Limb (tissue), 2 donors: ENCODE measurements at regions not wholly inside any gene's neighbourhood (a gene's known extent, or its start where the extent isn't known, plus 50 kb on each side); places are given as distances from the start of the nearest gene placed in this dataset.
"Not testable (repeated sequence)": the region's sequence is repeated elsewhere in the genome, so short reads cannot be mapped to it uniquely, and the experiment has no call there.

Source experiments
- DNase-seq, 2 donors: peaks; one replicate each; pipeline ENCODE4 v3.0.0-alpha.2; 2016; ENCODE audit errors: extremely low spot score in 2 of 2

- peak in 1 of 2 donors; percentile 35 for DNase-seq
These were observed 66.3 kb upstream of the CD93 start for GRCh38 chr20:23152308-23152892.

DNA sequence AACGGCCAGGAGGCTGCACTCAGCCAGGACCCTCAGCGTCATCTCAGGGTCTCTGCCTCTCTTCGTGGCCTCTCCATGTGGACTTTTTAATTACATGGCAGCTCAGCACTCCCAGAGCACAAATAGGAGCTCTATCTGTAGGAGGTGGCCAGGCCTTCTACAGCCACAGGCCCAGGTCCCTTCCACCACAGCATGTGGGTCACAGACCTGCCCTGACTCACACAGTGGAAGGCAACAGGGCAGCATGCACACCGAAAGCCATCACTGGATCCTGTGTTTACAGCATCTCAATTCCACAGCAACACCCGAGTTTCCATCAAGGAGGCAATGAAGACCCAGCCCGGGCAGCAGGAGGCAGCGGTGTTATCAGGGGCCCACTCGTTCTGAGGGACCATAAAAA, 65.8 kb upstream of the CD93 start:
- DNase-seq = peak in 1 of 2 donors; percentile 16

DNA sequence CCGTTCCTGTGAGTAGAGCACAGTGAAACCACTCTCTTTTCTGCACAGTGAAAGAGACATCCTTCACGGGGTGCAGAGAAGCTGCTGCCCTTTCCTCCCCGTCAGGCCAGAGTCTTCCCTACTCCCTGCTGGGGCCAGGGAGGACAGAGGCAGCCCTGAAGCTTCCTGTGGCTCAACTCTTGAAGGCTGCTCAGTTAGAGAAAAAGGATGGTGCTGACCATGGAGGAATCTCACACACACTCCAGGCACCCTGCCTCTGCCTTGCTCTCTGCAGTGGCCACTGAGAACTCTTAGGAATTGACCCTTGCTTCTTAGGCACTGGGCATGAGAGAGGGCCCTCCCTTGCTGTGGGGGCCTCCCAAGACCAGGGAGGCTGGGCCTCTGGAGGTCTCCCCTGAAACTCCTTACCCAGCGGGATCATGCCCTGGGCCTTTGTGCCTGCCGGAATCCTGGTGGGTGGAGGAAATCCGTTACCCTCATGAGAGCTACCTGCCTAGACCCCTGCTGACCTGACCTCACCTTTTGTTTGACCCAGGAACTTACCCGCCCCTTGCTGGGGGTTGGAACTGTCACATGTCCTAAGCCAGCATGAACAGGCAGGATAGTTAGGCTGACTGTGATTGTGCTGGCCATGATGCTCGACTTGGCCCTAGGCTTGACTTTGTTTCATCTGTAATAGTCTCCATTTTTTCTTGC, 65.0 kb upstream of the CD93 start:
- peak in 1 of 2 donors; percentile 14 for DNase-seq

GRCh38 chr20:23150304-23151007, 64.3 kb upstream of the CD93 start:
- DNase-seq = peak in 1 of 2 donors; percentile 24

DNA sequence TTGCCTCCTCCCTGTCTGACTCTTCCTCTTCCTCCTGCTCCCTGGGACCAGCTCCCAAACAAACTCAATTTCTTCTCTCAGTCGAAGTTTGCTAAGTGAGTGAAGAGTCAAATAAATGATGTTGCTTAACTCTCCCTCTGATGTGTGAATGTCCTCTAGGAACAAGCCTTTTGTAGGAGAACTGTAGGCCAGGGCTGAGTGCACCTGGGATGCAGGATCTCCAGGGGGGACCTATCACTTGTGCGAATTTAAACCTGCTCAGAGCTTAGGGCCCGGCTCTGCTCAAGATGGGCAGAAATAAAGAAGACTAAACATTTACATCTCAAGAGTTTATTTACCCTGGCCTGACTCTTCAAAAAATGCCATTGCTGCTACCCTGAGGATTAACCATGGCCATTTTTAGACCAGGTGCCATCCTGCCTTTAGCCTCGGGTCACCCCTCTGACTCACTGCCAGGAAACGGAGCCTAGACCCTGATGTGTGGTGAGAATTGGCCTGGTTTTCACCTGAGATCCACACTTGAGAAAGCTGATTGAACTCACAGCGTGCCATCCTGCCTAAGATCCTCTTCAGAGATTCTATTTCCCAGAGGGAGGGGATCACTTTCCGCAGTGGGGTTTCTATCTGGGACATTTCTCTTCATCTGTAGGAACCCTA, 63.6 kb upstream of the CD93 start:
- DNase-seq = peak in 1 of 2 donors; percentile 9

- peak in 1 of 2 donors; percentile 14 for DNase-seq
These were observed 62.8 kb upstream of the CD93 start for GRCh38 chr20:23148731-23149570.

DNA sequence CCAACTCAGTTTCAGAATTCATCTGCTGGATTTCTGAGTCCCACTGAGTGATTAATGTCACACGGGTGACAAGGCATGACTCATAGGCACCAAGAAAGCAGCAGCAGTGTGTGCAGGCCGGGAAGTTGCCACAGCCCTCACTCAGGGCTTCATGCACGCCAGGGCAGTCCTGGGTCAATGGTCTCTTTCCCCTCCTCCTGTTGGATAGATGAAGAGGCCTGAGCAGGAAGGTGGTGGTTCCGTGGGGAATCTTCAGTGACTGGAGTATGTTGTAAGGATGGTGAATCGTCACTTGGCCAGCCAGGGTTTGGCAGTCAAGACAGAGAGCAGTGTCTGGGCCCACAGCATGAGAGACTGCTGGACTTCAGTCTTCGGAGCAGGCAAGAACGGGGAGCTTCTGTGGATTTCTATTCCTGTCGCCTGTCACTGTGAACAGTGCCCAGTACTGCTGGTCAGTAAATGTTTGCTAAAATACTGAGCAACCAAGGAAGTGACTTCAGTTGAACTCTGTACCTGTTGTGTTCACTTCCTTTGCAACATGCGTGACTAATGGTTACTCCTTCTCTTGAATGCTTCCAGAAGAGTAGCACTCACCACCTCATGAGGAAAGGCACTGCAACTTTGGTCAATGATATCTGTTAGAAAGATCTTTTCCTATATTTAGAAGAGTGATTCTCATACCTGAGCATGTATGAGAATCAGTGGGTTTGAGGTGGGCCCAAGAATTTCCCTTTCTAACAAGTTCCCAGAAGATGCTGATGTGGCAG, 62.0 kb upstream of the CD93 start:
- no peak for DNase-seq

- no peak for DNase-seq
These were observed 61.5 kb upstream of the CD93 start for GRCh38 chr20:23147647-23147963.

GRCh38 chr20:23146857-23147637, 60.9 kb upstream of the CD93 start:
- no peak for DNase-seq

DNA sequence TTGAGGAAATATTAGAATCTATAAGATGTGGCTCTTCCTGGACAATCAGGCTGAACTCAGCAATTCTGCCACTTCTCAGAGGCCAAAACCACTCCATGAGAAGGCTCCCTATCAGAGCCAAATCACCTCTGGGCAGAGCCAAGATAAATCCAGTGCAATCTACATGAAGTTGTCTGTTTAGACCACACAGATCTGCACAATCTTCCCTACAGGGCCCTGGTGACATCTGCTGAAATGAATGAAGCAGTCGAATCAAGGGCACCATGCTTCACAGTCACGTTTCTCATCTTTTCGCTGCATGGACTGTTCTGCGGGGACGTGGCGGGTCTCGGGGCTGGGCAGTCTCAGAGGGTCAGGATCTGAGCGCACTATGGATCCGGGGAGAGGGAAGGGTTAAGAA, 60.1 kb upstream of the CD93 start:
- no peak for DNase-seq

GRCh38 chr20:23145281-23145700, 59.2 kb upstream of the CD93 start:
- DNase-seq = no peak

- DNase-seq = no peak
These were observed 58.7 kb upstream of the CD93 start for GRCh38 chr20:23144856-23145255.

DNA sequence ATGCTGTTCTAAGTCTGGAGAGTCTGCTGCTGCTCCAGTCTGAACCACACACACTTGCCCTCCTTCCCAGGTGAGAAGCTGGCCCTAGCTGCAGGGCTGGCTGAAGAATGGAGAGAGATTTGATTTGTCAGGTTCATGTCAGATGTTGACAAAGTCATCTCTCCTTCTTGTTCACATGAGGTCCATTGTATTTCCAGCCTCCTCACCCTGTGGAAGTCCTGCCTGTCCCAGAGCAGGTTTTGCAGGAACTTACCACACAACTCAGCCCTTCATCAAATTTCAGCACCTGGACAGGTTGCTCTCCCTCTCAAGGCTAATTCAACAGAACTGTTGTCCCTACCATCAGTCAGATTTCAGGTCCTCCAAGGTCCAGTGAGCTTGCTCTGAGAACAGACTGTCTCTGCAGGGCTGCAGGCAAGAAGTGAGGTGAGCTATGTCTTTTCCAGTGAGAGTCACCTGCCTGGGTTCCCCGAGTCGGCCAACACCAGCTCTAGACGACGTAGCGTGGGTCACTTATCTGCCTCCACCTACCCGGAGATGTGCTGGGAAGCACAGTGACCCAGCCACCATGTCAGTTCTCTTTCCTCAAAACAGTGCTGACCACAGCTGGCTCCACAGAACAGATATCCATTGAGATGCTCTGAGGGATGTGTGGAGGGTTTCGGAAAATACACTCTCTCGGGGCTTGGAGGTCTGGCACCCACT, 58.0 kb upstream of the CD93 start:
- DNase-seq = no peak

GRCh38 chr20:23143098-23143497, 57.0 kb upstream of the CD93 start:
- DNase-seq = no peak

DNA sequence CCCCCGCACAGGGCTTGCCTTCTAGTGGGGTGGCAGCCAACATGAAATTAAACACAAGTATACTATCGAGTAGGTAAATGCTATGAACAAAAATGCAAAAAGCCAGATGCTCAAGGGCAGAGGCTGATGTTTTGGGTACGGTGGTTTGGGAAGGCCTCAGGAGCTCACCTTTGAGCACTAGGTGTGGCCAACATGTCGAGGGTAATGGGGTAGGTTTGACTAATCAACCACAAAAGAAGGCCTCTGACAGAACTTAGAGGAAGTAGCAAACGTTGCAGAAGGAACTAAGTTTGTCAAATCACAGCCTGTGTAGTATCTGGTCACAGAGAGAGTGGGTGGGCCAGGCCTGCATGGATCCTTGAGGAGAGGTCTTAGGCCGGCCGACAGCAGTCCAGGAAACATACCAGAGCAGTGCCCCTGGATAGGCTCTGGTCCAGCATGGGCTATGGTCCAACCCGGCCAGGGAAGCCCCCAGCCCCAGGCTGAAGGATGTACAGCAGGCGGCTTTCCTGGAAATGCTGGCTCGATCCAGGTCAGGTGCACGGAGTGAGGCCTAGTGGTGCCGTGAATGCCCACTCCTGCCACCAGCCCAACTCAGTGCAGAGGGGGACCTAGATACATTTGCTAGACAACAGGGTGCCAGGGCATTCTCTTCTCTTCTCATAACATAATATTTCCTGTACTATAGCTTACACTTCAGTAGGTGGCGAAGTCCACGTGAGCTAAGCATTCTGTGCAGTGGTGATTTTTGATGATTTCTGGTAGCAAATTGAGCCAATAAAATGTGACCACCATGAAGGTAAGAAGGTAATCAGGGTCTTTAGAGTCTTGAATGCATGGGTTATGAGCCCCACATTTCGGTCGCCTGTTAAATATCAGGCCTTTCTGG, 56.3 kb upstream of the CD93 start:
- no peak for DNase-seq

DNA sequence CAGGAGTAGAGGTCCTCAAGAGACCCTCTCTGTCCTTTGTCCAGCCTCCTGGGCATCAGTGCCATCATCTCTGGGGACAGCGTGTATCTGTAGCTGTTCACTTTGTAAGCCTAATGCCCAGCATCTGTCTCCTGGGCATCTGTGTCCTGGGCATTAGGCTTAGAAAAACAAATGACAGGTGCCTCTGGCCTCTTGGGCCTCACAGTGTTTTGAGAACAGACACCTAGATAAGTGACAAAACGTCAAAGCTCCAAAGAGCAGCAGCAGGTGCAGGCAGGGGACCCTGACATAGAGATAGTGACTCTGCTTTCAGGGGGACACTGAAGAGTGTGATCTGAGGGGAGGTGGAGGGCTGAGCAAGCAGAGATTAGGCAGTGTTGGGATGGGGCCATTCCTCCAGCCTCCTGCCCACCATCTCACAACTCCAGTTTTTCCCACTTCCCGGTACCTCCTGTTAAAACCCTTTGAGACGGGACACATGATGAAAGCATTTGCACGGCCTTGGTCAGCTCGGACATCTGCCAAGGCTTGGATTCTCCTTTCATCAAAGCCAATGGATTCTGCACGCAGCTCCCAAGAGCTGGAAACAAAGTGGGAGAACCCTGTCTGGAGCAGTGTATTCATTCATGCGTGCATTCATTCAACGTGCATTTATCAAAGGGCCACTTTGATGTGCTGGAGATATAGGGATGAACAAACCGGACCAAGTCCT, 55.5 kb upstream of the CD93 start:
- DNase-seq = no peak

DNA sequence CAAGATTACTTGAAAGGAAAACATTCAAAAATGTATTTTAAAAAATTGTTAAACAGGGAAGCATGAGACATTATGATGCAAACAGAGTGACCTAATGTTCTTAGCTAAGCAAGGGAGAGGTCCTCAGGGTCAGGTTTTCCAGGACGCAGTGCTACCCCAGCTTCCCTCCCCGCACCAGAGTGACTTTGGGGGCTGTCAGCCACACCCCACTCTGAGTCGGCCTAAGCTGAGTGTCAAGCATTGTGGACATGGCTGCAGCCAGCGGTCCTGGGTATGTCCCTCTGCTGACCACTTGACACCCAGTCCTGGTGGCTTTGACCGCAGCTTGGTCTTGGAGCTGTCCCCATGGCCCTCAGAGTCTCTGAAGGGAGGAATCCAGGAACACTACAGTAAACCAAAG, 54.9 kb upstream of the CD93 start:
- no peak for DNase-seq

DNA sequence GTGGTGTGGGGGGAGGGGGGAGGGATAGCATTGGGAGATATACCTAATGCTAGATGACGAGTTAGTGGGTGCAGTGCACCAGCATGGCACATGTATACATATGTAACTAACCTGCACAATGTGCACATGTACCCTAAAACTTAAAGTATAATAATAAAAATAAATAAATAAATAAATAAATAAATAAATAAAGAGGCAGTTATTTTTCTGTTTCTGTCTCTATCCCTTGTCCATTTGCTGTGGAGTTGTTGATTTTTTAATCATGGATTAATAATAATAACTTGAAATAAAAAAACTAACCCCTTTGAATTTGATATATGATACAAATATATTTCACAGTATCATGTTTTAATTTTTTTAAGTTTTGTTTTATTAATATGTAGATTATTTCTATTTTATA, 53.9 kb upstream of the CD93 start:
- DNase-seq = not testable (repeated sequence)
